GM12873 (cell line): ENCODE measurements at regions not wholly inside any gene's neighbourhood (a gene's known extent, or its start where the extent isn't known, plus 50 kb on each side); places are given as distances from the start of the nearest gene placed in this dataset.

Source experiments
- CTCF ChIP-seq: IDR thresholded peaks from 2 replicates; pipeline ENCODE4 v1.5.1; 2012; ENCODE audit warnings: low read depth, mild to moderate bottlenecking, moderate library complexity, low read length, control low read depth; ENCODE audit not compliant: insufficient read depth; ENCODE audit errors: missing control alignments

GRCh38 chr4:66840178-66840577 lies 705.1 kb downstream of the CENPC start:
- no peak for TF ChIP-seq CTCF

- TF ChIP-seq CTCF: no peak
These were observed 707.9 kb downstream of the CENPC start for GRCh38 chr4:66837279-66837922.

- TF ChIP-seq CTCF: no peak
These were observed 716.0 kb downstream of the CENPC start for GRCh38 chr4:66829310-66829709.

GRCh38 chr4:66820681-66821080 lies 724.6 kb downstream of the CENPC start:
- no peak for TF ChIP-seq CTCF

- no peak for TF ChIP-seq CTCF
These were observed 731.0 kb downstream of the CENPC start for GRCh38 chr4:66814277-66814676.

- TF ChIP-seq CTCF: no peak
These were observed 739.7 kb downstream of the CENPC start for GRCh38 chr4:66805582-66805981.

- TF ChIP-seq CTCF: no peak
These were observed 740.3 kb downstream of the CENPC start for GRCh38 chr4:66804979-66805378.
